ENCODE measurements at regions not wholly inside any gene's neighbourhood (a gene's known extent, or its start where the extent isn't known, plus 50 kb on each side); places are given as distances from the start of the nearest gene placed in this dataset.

- intact Hi-C loops (cut with DNase I): no loop called here
- ATAC-seq (peak; percentile 85 to 97 (median 90)), DNase-seq (peak; percentile 34 to 76 (median 61))
- H3K27me3 ChIP-seq: no peaks in the 10 kb centered on the region
- WGBS (ENCODE audit: insufficient coverage, low coverage, low lambda C conversion rate, missing lambda C conversion rate): 16% methylated on average over 3 of the region's 3 CpGs
- TF ChIP-seq CTCF (IDR thresholded peaks at IDR 0.05) (no peak), POLR2A (IDR thresholded peaks at IDR 0.05) (no peak)
- no peaks in the 10 kb centered on the region for H3K9me3 ChIP-seq
- no peaks in the 10 kb centered on the region for H3K36me3 ChIP-seq
- H3K4me3 ChIP-seq: no peak overlapping the region
- H3K4me1 ChIP-seq: peaks cover 0 to 24% (median 5%) of the 10 kb centered on the region in 4 donors
- peak overlapping the region in 2 of 3 donors; percentile 65 to 68 for H3K27ac ChIP-seq
These were observed 96.8 kb upstream of the PSMD7 start for GRCh38 chr16:74199842-74200124.

- no peaks in the 10 kb centered on the region for H3K27me3 ChIP-seq
- intact Hi-C loops (cut with DNase I): no loop called here
- ATAC-seq: peak; percentile 70 to 89 (median 86)
These were observed 97.4 kb upstream of the PSMD7 start for GRCh38 chr16:74199066-74199841.

GRCh38 chr16:74192281-74192797, 104.3 kb upstream of the PSMD7 start:
- intact Hi-C loops (cut with DNase I): no loop called here
- H3K27ac ChIP-seq: no peak overlapping the region
- H3K4me3 ChIP-seq: no peak overlapping the region
- DNase-seq: no peak
- 86% methylated on average over 1 of the region's 2 CpGs for WGBS (ENCODE audit: insufficient coverage, low coverage, low lambda C conversion rate, missing lambda C conversion rate)
- ATAC-seq: no peak
- no peaks in the 10 kb centered on the region for H3K36me3 ChIP-seq
- H3K9me3 ChIP-seq: no peaks in the 10 kb centered on the region
- H3K4me1 ChIP-seq: no peaks in the 10 kb centered on the region
- TF ChIP-seq POLR2A (IDR thresholded peaks at IDR 0.05): no peak
- no peak for TF ChIP-seq CTCF (IDR thresholded peaks at IDR 0.05)
- no peaks in the 10 kb centered on the region for H3K27me3 ChIP-seq

More at GRCh38 chr16:74199066-74199841, 97.4 kb upstream of the PSMD7 start:
- Histone ChIP-seq H3K9me3 (no peaks in the 10 kb centered on the region), H3K4me1 (peaks cover 0 to 24% (median 5%) of the 10 kb centered on the region in 4 donors), H3K36me3 (no peaks in the 10 kb centered on the region), H3K27ac (peak overlapping the region in 2 of 3 donors; percentile 65 to 68), H3K4me3 (peak overlapping the region in 1 of 3 donors; percentile 0)
- no peak for DNase-seq
- TF ChIP-seq POLR2A (IDR thresholded peaks at IDR 0.05): no peak
- no peak for TF ChIP-seq CTCF (IDR thresholded peaks at IDR 0.05)
- 32% methylated on average over 4 of the region's 4 CpGs for WGBS (ENCODE audit: insufficient coverage, low coverage, low lambda C conversion rate, missing lambda C conversion rate)

GRCh38 chr16:74190292-74190691, 106.3 kb upstream of the PSMD7 start:
- H3K36me3 ChIP-seq: no peaks in the 10 kb centered on the region
- TF ChIP-seq CTCF (IDR thresholded peaks at IDR 0.05) (no peak), POLR2A (IDR thresholded peaks at IDR 0.05) (no peak)
- no peaks in the 10 kb centered on the region for H3K9me3 ChIP-seq
- DNase-seq: no peak
- no peak overlapping the region for H3K27ac ChIP-seq
- no peak overlapping the region for H3K4me3 ChIP-seq
- no peaks in the 10 kb centered on the region for H3K4me1 ChIP-seq
- ATAC-seq: no peak
- intact Hi-C loops (cut with DNase I): no loop called here
- no peaks in the 10 kb centered on the region for H3K27me3 ChIP-seq

Measured in right lobe of liver (tissue), 6 donors.